Retinal pigment epithelial cell (primary cell): ENCODE measurements at regions not wholly inside any gene's neighbourhood (a gene's known extent, or its start where the extent isn't known, plus 50 kb on each side); places are given as distances from the start of the nearest gene placed in this dataset.
A peak's percentile ranks its signal among the peaks of the same experiment; 100 is the strongest.
"Not testable (repeated sequence)": the region's sequence is repeated elsewhere in the genome, so short reads cannot be mapped to it uniquely, and the experiment has no call there.

Experiments used
- DNase-seq: peaks from one replicate; pipeline ENCODE4 v3.0.0-alpha.2; 2010; ENCODE audit warnings: low read depth
- H3K4me3 ChIP-seq: 2 replicates; pipeline ENCODE4 v1.5.1; 2011; ENCODE audit warnings: mild to moderate bottlenecking, low read length, control low read depth, moderate library complexity
- CTCF ChIP-seq: conservative IDR thresholded peaks from 2 replicates; pipeline ENCODE4 v1.5.1; 2011; ENCODE audit warnings: low read depth, low read length, control low read depth, inconsistent platforms

GRCh38 chr5:112036206-112036605 lies 279.2 kb upstream of the NREP start:
- H3K4me3 ChIP-seq: no peak overlapping the region
- TF ChIP-seq CTCF: no peak
- DNase-seq: no peak

GRCh38 chr5:112034421-112034979 lies 277.5 kb upstream of the NREP start:
- no peak for DNase-seq
- no peak overlapping the region for H3K4me3 ChIP-seq
- no peak for TF ChIP-seq CTCF

- H3K4me3 ChIP-seq, DNase-seq: not testable (repeated sequence)
Measured at GRCh38 chr5:112026879-112027278, 269.9 kb upstream of the NREP start.

GRCh38 chr5:112025757-112026156 lies 268.8 kb upstream of the NREP start:
- TF ChIP-seq CTCF: no peak
- no peak overlapping the region for H3K4me3 ChIP-seq
- peak; percentile 26 for DNase-seq

GRCh38 chr5:112024769-112025168 lies 267.8 kb upstream of the NREP start:
- TF ChIP-seq CTCF: no peak
- no peak overlapping the region for H3K4me3 ChIP-seq
- no peak for DNase-seq

GRCh38 chr5:112024221-112024620 lies 267.2 kb upstream of the NREP start:
- no peak overlapping the region for H3K4me3 ChIP-seq
- no peak for TF ChIP-seq CTCF

GRCh38 chr5:112023766-112024165 lies 266.8 kb upstream of the NREP start:
- TF ChIP-seq CTCF: no peak
- no peak overlapping the region for H3K4me3 ChIP-seq
- no peak for DNase-seq

More at GRCh38 chr5:112024221-112024620, 267.2 kb upstream of the NREP start:
- no peak for DNase-seq

GRCh38 chr5:112018846-112019245 lies 261.9 kb upstream of the NREP start:
- H3K4me3 ChIP-seq: no peak overlapping the region
- TF ChIP-seq CTCF: no peak
- no peak for DNase-seq
